GM12878 (cell line): ENCODE measurements at regions not wholly inside any gene's neighbourhood (a gene's known extent, or its start where the extent isn't known, plus 50 kb on each side); places are given as distances from the start of the nearest gene placed in this dataset.

Experiments used
- JUND ChIP-seq: IDR thresholded peaks from 2 replicates; pipeline ENCODE4 v1.6.1; 2012; ENCODE audit warnings: low read depth, mild to moderate bottlenecking, low read length, improper control_type of control experiment, moderate library complexity
- POLR2AphosphoS5 ChIP-seq: IDR thresholded peaks from 2 replicates; pipeline ENCODE4 v1.6.1; 2011; ENCODE audit warnings: mild to moderate bottlenecking, low read length, inconsistent platforms

- no peak for TF ChIP-seq JUND
- no peak for TF ChIP-seq POLR2AphosphoS5
These were observed 562.5 kb upstream of the LRRC4C start for GRCh38 chr11:42021911-42022310.
